ENCODE measurements at regions not wholly inside any gene's neighbourhood (a gene's known extent, or its start where the extent isn't known, plus 50 kb on each side); places are given as distances from the start of the nearest gene placed in this dataset.

GRCh38 chr1:244197851-244198375, 146.8 kb downstream of the ZBTB18 start:
- DNase-seq: no peak

GRCh38 chr1:244199902-244200301, 148.8 kb downstream of the ZBTB18 start:
- DNase-seq: no peak

GRCh38 chr1:244200596-244200995, 149.5 kb downstream of the ZBTB18 start:
- DNase-seq: no peak

GRCh38 chr1:244201750-244202149, 150.7 kb downstream of the ZBTB18 start:
- no peak for DNase-seq

DNA sequence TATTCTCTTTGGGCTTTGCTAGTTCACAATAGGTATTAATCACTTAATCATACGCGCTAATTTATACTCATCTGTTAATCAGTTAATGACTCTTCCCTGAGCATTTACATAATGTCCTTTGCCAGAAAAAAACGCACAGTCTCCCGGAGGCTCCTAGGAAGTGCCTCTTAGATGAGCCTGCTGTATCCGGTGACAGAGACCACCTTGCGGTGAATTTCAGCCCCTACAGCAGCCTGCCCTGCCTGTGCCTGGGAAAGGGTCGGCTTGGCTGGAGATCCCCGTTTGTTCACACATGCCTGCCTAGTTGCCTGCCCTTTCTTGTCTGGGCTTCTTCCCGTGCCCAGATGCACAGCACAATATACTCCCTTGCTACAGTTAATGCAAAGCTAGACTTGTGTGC, 152.9 kb downstream of the ZBTB18 start:
- DNase-seq: no peak

DNA sequence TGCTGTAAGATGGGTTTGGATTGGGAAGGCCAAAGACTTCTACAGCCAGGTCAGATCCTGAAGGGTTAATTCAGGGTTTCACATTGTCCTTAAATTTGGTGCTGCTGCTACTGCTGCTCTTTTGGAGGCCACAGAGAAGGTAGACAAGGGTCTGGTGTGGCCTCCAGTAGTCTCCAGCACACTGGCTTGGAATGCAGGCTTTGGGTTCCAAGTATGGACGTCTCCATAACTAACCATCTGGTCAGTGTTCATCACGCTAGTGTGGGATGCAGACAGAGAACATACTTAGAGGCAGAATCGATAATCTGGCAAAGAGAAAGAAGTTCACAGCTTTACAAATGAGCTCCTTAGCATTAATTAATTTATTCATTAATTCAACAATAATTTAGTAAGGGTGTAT, 154.1 kb downstream of the ZBTB18 start:
- DNase-seq: no peak

DNA sequence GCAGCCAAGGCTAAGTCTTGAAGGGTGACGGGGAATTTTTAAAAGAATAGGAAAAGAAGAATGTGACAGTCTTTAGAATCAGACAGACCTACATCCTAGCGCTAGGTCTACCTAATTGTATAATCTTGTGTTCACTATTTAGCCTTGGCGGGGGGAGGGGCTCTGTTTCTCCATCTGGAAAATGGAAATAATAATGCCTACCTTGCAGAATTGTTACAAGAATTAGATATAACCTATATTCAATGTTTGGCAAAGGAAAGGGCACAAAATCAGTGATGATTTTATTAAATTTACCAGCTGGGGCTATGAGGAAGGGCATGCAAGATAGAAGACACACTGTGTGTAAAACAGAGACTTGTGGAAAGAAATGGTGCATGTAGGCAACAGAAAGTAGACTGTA, 154.8 kb downstream of the ZBTB18 start:
- no peak for DNase-seq

DNA sequence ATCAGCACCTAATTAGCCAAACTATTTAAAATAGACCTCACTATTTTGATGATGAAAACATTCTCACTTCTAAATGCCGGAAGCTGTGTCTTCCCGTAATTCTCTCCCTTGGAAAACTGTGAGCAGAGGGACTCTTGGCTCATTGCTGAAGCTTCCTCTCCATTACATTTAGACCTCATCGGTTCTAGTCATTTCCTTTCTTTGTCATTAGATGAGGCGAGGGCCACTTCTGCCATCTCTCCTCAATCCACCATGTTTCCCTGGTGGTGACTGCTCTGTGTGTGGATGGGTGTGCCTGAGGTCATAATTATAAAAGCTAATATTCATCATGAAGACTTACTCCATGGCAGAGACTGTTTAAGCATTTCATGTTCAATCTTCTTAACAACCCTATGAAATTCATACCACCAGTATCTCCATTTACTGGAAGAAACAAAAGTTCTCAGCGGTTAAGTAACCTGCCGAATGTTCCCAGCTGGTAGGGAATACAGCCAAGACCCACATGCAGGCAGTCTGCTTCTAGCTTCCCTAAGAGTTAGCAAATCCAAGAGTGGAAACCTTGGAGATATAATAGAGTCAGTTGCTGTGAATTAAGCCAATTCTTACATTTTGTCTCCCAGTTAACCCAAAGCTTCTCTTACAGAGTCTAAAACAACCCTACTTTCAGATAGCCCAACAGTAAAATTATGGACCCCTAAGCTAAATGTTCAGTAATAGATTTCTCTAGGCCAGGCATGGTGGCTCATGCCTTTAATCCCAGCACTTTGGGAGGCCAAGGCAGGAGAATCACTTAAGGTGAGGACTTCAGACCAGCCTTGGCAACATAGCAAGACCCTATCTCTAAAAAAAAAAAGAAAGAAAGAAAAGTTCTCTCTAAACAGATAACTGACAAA, 156.2 kb downstream of the ZBTB18 start:
- no peak for DNase-seq

DNA sequence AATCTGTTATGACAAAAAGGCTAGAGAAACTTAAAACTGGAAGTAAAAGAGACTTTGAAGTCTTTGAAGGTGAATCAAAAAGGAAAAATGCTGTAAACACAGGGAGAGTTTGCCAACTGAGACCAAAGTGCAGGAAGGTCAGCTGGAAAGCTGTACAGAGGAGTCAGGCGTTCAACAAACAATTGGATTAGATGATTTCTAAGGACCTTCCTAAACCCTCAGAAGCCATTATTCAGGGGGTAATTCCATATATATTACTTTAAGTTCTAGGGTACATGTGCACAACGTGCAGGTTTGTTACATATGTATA, 156.8 kb downstream of the ZBTB18 start:
- DNase-seq: no peak

DNA sequence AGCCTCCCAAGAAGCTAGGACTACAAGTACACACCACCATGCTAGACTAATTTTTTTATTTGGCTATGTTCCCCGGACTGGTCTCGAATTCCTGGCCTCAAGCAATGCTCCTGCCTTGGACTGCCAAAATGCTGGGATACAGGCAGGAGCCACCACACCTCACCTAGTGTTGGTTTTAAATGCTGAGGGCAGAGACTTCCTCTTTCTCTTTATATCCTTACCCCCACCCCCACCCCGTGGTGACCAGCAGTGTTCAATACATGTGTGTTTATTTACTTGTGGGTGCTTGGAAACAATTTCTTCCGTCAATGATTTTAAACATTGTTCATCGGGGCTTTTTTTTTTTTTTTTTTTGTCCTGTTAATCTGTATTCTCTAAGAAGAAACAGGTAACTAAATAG, 158.9 kb downstream of the ZBTB18 start:
- no peak for DNase-seq

DNA sequence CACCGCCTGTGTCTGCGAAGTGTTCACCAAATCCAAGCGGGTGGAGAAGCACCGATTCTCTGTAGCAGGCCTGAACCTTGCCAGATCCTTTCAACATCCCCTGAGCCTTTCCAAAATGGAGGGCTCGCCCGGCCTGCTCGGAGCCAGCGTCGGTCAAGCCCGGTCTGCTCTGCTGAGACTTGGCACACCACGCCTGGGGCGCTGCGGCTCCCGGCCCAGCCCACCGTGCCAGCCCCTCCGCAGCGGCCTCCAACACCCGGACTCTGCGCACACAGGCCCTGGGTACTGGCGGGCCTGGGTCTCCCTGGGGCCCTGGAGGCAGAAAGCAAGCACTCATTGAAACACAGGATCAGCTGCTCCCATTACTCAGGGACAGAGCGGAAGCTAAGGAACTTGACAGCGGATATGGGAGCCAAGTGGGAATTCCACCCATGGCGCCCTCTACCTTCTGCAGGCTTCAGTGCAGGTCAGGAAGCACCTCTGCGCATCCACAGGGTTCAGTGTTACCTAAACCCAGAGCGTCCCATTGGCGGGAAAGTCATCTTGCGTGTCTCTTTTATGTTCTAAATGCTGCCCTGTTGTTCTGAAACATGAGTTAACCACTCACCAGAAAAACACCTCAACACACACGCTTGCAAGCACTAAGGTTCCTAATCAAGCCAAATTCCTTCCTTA, 159.9 kb downstream of the ZBTB18 start:
- no peak for DNase-seq

GRCh38 chr1:244211559-244211944, 160.5 kb downstream of the ZBTB18 start:
- DNase-seq: no peak

DNA sequence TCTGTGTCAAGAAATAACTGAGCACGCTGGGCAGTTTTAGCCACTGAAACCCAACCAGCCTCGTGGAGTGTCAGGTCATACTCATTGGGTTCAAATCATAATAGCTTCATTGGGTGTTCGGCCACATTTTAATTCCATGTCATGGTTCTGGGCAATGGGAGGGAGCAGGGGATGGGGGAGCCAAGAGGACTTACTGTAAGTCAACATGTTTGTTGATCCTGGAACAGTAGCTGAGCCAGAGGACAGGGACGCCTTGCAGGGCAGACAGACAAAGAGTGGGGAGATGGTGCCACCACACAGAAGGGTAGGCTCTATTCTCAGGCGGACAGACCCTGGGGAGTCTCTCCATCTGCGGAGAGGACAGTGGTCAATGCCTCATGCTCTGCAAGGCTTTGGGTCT, 161.1 kb downstream of the ZBTB18 start:
- DNase-seq: no peak

- DNase-seq: no peak
Measured at GRCh38 chr1:244212797-244213475, 161.9 kb downstream of the ZBTB18 start.

DNA sequence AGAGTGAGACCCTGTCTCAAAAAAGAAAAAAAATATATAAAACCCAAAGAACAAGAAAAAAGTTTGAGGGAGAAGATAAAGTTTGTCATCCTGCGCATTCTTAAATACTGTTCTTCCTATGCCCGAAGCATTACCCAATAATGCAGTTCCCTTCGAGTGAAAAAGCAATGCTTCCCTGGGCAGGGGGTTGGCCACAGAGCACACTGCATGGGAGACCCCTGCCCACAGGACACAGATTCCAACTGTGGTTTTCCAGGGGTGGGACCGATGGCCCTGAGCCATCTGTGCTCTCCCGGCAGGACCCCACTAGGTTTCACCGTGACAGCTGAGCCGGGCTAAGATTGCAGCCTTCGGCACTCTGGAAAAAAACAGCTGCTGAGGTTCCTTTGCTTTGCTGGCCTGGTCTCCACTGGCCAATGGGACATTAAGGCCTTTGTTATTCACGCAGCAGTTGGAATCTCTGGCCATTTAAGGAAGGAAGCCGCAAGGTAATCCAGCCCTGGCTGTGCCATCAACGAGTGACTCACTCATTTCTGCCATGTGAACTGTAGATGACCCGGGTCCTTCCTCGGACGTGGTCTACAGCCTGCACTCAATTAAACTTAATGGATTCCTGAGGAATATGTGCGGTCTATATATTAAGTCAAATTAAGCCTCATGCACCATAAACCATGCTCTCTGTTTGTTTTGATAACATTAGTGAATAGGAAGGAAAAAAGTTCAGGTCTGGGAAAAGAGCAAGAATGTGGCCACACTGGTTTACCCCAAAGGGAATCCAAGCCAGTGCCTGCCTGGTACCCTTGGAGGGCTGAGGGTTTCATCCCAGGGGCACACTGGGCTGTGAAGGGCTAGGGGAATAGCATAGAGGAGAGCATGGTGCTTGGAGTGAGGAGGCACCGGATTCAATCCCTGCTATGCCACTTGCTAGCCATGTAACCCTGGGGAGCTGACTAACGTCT, 163.2 kb downstream of the ZBTB18 start:
- no peak for DNase-seq

DNA sequence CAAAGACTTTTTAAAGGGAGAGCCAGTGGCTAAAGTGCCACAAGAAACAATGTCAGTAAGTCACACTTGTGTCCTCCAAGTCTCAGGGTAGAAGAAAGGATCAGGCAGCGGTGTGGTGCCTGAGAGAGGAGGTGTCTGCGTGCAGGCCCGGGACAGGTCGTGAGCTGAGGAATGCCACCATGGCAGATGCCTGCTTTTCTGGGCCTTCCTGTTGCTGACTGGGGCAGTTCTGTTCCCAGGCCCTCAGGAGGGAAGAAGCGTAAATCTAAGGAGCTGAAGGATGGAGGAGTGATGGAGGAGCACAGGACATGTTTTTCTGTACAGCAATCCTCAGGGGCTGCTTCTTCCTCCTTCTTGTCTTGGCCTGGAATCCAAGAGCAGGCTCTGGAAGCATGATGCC, 165.8 kb downstream of the ZBTB18 start:
- no peak for DNase-seq

DNA sequence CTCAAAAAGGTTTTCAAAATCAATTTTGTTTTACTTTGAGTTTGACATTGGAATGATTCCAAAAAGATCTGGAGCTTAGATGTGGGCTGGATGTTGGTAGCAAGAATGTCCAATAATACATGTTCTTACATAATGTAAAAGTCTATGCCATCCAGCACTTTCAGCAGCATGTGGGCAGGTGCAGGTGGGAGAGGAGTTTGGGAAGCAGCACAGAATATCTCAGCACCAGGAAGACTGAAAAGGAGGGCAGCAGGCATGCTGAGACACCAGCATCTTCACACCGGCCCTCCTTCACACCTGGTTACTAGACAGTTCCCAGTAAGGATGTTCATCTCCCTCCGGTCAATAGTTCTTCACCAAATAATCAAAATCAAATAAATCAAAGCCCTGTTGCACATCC, 166.6 kb downstream of the ZBTB18 start:
- DNase-seq: no peak

- no peak for DNase-seq
Measured at GRCh38 chr1:244218220-244218619, 167.1 kb downstream of the ZBTB18 start.

DNA sequence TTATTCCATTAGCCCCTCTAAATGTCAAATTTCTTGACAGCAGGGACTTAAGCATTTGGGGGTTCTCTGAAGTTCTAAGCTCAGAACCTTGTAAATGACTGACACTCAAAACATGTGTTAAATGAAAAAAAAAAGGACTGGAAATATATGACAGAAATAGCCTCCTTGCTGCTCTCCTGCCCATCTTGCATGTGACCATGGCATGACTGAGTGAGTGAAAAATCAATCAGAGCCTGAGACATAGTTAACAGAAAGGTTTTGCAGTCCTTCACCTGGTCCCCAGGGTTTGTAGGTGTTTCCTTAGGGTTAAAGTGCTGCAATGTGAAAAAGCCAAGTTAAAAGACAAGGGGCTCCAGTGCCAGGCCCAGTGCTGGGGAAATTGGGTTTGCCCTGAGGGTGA, 168.1 kb downstream of the ZBTB18 start:
- no peak for DNase-seq

GRCh38 chr1:244219802-244220201, 168.7 kb downstream of the ZBTB18 start:
- DNase-seq: no peak

DNA sequence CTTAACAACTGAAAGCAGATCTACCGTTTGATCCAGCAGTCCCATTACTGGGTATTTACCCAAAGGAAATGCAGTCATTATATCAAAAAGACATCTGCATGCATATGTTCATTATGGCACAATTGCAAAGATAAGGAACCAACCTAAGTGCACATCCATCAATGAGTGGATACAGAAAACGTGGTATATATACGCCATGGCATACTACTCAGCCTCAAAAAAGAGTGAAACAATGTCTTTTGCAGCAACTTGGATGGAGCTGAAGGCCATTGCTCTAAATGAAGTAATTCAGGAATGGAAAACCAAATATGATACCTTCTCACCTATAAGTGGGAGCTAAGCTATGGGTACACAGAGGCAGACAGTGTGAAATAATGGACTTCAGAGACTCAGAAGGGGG, 169.3 kb downstream of the ZBTB18 start:
- no peak for DNase-seq

DNA sequence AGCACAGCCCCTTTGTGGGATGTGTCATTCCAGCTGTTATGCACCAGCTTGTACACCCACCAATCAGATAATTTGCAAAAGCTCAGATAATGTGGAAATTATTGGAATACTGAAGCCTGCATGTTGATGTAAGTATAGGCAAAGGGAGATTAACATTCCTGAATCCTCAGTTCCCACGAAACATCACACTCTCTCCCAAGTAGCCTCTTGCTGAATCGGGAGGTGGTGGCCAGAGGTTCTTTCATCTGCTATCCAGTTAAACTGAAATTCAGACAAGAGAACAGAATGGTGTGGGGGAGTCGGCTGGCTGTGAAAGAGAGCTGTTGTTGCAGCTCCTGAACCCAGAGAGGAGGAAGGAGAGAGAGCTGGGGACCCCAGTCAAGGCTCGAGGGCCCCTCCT, 170.9 kb downstream of the ZBTB18 start:
- no peak for DNase-seq

Data from SIG-M5 (cell line).